ENCODE measurements at regions not wholly inside any gene's neighbourhood (a gene's known extent, or its start where the extent isn't known, plus 50 kb on each side); places are given as distances from the start of the nearest gene placed in this dataset.

DNA sequence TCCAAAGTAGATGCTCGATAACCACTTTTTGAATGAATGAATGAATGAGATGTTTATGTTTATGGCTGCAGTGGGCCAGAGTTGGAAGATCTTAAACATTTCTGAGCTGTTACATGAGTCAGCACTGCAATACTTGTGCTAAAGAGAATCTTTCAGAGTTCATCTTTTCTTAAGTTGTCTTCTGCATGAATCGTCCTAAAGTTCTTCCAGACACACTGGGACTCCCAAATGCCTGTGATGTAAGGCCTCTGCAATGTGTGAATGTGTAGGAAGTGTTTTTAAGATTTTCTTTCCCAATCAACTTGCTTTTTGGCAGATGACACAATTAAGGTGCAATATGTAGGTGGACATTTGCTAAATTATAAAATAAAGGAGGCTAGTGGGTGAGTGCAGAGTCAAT, 50.3 kb upstream of the TRIM9 start:
- no peaks in the 10 kb centered on the region for H3K27me3 Mint-ChIP-seq (ENCODE audit: insufficient read depth)
- no peak overlapping the region for H3K4me3 Mint-ChIP-seq
- no peak for DNase-seq (ENCODE audit: low spot score)
- no peaks in the 10 kb centered on the region for H3K36me3 Mint-ChIP-seq (ENCODE audit: low read depth)
- H3K4me1 Mint-ChIP-seq (ENCODE audit: low read depth): no peaks in the 10 kb centered on the region
- H3K9me3 Mint-ChIP-seq: peaks cover 3% of the 10 kb centered on the region
- intact Hi-C loops (cut with micrococcal nuclease): no loop called here
- H3K27ac Mint-ChIP-seq: no peak overlapping the region

- Mint-ChIP-seq H3K27me3 (ENCODE audit: insufficient read depth) (no peaks in the 10 kb centered on the region), H3K4me1 (ENCODE audit: low read depth) (no peaks in the 10 kb centered on the region), H3K27ac (no peak overlapping the region), H3K4me3 (no peak overlapping the region), H3K36me3 (ENCODE audit: low read depth) (no peaks in the 10 kb centered on the region), H3K9me3 (peaks cover 9% of the 10 kb centered on the region)
- intact Hi-C loops (cut with micrococcal nuclease): no loop called here
- DNase-seq (ENCODE audit: low spot score): no peak
Observed at GRCh38 chr14:51147183-51147582, 52.3 kb upstream of the TRIM9 start.

DNA sequence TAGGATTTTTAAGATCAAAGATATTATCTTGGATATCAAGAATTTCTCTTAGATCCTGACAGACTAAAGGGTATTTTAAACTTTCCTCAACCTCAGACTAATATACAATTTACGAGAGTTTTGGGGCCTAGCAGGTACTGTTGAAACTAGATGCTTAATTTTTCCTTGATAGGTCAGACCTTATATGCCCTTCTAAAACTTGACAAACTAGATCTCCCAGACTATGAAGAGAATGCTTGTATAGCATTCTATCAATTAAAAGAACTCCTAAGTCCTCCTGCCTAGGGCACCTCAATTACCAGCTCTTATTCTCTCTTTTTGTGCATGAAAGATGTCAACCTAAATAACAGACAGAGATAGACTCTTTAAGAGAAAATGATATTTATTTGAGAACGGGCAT, 60.4 kb upstream of the TRIM9 start:
- no peaks in the 10 kb centered on the region for H3K4me1 Mint-ChIP-seq (ENCODE audit: low read depth)
- no peak for DNase-seq (ENCODE audit: low spot score)
- H3K4me3 Mint-ChIP-seq: no peak overlapping the region
- H3K27me3 Mint-ChIP-seq (ENCODE audit: insufficient read depth): no peaks in the 10 kb centered on the region
- H3K9me3 Mint-ChIP-seq: peaks cover 5% of the 10 kb centered on the region
- intact Hi-C loops (cut with micrococcal nuclease): loop anchor here (10.0 kb wide), 1 partner anchor 619 kb away; no protein-coding TSS in a partner anchor
- H3K36me3 Mint-ChIP-seq (ENCODE audit: low read depth): no peaks in the 10 kb centered on the region
- no peak overlapping the region for H3K27ac Mint-ChIP-seq

GRCh38 chr14:51157012-51157411, 62.1 kb upstream of the TRIM9 start:
- H3K4me1 Mint-ChIP-seq (ENCODE audit: low read depth): no peaks in the 10 kb centered on the region
- H3K9me3 Mint-ChIP-seq: no peaks in the 10 kb centered on the region
- H3K36me3 Mint-ChIP-seq (ENCODE audit: low read depth): no peaks in the 10 kb centered on the region
- H3K27ac Mint-ChIP-seq: no peak overlapping the region
- no peak for DNase-seq (ENCODE audit: low spot score)
- intact Hi-C loops (cut with micrococcal nuclease): loop anchor here (1.0 to 10.0 kb wide), 2 partner anchors 63 to 618 kb away; no protein-coding TSS in a partner anchor
- no peak overlapping the region for H3K4me3 Mint-ChIP-seq
- H3K27me3 Mint-ChIP-seq (ENCODE audit: insufficient read depth): no peaks in the 10 kb centered on the region

GRCh38 chr14:51160871-51161270, 66.0 kb upstream of the TRIM9 start:
- intact Hi-C loops (cut with micrococcal nuclease): no loop called here
- H3K4me1 Mint-ChIP-seq (ENCODE audit: low read depth): no peaks in the 10 kb centered on the region

GRCh38 chr14:51165415-51165814, 70.5 kb upstream of the TRIM9 start:
- Mint-ChIP-seq H3K4me3 (no peak overlapping the region), H3K27ac (no peak overlapping the region), H3K4me1 (ENCODE audit: low read depth) (peaks cover 9% of the 10 kb centered on the region), H3K36me3 (ENCODE audit: low read depth) (no peaks in the 10 kb centered on the region), H3K27me3 (ENCODE audit: insufficient read depth) (no peaks in the 10 kb centered on the region), H3K9me3 (no peaks in the 10 kb centered on the region)
- no peak for DNase-seq (ENCODE audit: low spot score)
- intact Hi-C loops (cut with micrococcal nuclease): no loop called here

More at GRCh38 chr14:51160871-51161270, 66.0 kb upstream of the TRIM9 start:
- Mint-ChIP-seq H3K4me3 (no peak overlapping the region), H3K36me3 (ENCODE audit: low read depth) (no peaks in the 10 kb centered on the region), H3K27me3 (ENCODE audit: insufficient read depth) (no peaks in the 10 kb centered on the region), H3K9me3 (no peaks in the 10 kb centered on the region), H3K27ac (no peak overlapping the region)
- DNase-seq (ENCODE audit: low spot score): no peak

- Mint-ChIP-seq H3K9me3 (no peaks in the 10 kb centered on the region), H3K27ac (no peak overlapping the region), H3K27me3 (ENCODE audit: insufficient read depth) (no peaks in the 10 kb centered on the region), H3K4me3 (no peak overlapping the region), H3K4me1 (ENCODE audit: low read depth) (peaks cover 9% of the 10 kb centered on the region), H3K36me3 (ENCODE audit: low read depth) (no peaks in the 10 kb centered on the region)
- DNase-seq (ENCODE audit: low spot score): no peak
- intact Hi-C loops (cut with micrococcal nuclease): no loop called here
Observed at GRCh38 chr14:51167587-51168214, 72.3 kb upstream of the TMX1 start.

GRCh38 chr14:51168215-51168613, 71.8 kb upstream of the TMX1 start:
- no peak overlapping the region for H3K27ac Mint-ChIP-seq
- no peak for DNase-seq (ENCODE audit: low spot score)
- no peaks in the 10 kb centered on the region for H3K9me3 Mint-ChIP-seq
- H3K36me3 Mint-ChIP-seq (ENCODE audit: low read depth): no peaks in the 10 kb centered on the region
- no peak overlapping the region for H3K4me3 Mint-ChIP-seq
- H3K4me1 Mint-ChIP-seq (ENCODE audit: low read depth): peaks cover 9% of the 10 kb centered on the region
- no peaks in the 10 kb centered on the region for H3K27me3 Mint-ChIP-seq (ENCODE audit: insufficient read depth)
- intact Hi-C loops (cut with micrococcal nuclease): no loop called here

DNA sequence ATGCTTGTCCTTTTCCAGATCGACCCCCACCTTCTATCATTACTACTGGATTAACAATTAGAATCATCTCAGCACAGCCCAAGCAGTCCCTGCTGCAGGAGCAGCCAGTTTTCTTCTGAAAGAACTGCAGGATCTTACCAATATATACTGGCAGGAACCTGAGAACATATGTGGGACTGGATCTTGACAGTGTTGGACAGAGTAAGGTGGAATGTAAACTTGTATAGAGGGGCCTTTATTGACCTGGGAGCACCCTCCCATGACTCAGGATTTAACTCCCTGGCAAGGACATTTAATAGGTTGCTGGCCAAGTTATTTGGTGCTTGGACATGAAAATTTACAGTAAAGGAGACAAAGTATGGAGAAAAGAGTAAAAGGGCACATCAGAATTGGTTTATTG, 66.2 kb upstream of the TMX1 start:
- Mint-ChIP-seq H3K4me1 (ENCODE audit: low read depth) (no peaks in the 10 kb centered on the region), H3K4me3 (no peak overlapping the region), H3K27me3 (ENCODE audit: insufficient read depth) (peaks cover 8% of the 10 kb centered on the region), H3K36me3 (ENCODE audit: low read depth) (no peaks in the 10 kb centered on the region), H3K9me3 (no peaks in the 10 kb centered on the region), H3K27ac (no peak overlapping the region)
- no peak for DNase-seq (ENCODE audit: low spot score)
- intact Hi-C loops (cut with micrococcal nuclease): no loop called here

DNA sequence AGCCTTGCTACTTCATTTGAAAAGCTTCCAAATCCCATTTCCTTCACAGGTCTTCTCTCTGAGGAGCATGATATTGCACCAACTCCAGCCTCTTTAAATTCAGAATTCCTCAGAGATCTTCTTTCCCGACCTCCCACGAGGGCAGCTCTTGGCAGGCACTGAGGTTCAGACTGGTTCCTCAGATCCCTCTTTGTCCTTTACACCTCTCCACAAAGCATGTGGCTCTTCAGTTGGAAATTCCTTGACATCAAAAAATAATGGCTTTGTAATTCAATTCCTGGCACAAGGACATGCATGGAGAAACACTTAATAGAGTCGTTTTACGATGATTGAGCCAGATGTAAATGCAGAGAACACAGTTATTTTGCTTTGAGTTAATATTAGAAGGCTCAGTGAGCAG, 63.2 kb upstream of the TMX1 start:
- peaks cover 8% of the 10 kb centered on the region for H3K27me3 Mint-ChIP-seq (ENCODE audit: insufficient read depth)
- DNase-seq (ENCODE audit: low spot score): no peak
- H3K9me3 Mint-ChIP-seq: no peaks in the 10 kb centered on the region
- H3K4me3 Mint-ChIP-seq: no peak overlapping the region
- H3K36me3 Mint-ChIP-seq (ENCODE audit: low read depth): no peaks in the 10 kb centered on the region
- H3K27ac Mint-ChIP-seq: no peak overlapping the region
- intact Hi-C loops (cut with micrococcal nuclease): no loop called here
- no peaks in the 10 kb centered on the region for H3K4me1 Mint-ChIP-seq (ENCODE audit: low read depth)

- Mint-ChIP-seq H3K27ac (no peak overlapping the region), H3K36me3 (ENCODE audit: low read depth) (no peaks in the 10 kb centered on the region), H3K4me3 (no peak overlapping the region), H3K27me3 (ENCODE audit: insufficient read depth) (peaks cover 4% of the 10 kb centered on the region), H3K9me3 (no peaks in the 10 kb centered on the region), H3K4me1 (ENCODE audit: low read depth) (no peaks in the 10 kb centered on the region)
- intact Hi-C loops (cut with micrococcal nuclease): no loop called here
- no peak for DNase-seq (ENCODE audit: low spot score)
Observed at GRCh38 chr14:51180577-51180976, 59.5 kb upstream of the TMX1 start.

GRCh38 chr14:51182131-51182565, 57.9 kb upstream of the TMX1 start:
- Mint-ChIP-seq H3K4me3 (no peak overlapping the region), H3K36me3 (ENCODE audit: low read depth) (no peaks in the 10 kb centered on the region), H3K9me3 (no peaks in the 10 kb centered on the region), H3K27me3 (ENCODE audit: insufficient read depth) (no peaks in the 10 kb centered on the region), H3K4me1 (ENCODE audit: low read depth) (no peaks in the 10 kb centered on the region), H3K27ac (no peak overlapping the region)
- DNase-seq (ENCODE audit: low spot score): no peak
- intact Hi-C loops (cut with micrococcal nuclease): no loop called here

- no peaks in the 10 kb centered on the region for H3K4me1 Mint-ChIP-seq (ENCODE audit: low read depth)
- H3K36me3 Mint-ChIP-seq (ENCODE audit: low read depth): no peaks in the 10 kb centered on the region
- H3K27me3 Mint-ChIP-seq (ENCODE audit: insufficient read depth): no peaks in the 10 kb centered on the region
- no peaks in the 10 kb centered on the region for H3K9me3 Mint-ChIP-seq
- DNase-seq (ENCODE audit: low spot score): no peak
- intact Hi-C loops (cut with micrococcal nuclease): no loop called here
- H3K4me3 Mint-ChIP-seq: no peak overlapping the region
- no peak overlapping the region for H3K27ac Mint-ChIP-seq
Observed at GRCh38 chr14:51185180-51185579, 54.9 kb upstream of the TMX1 start.

- Mint-ChIP-seq H3K27me3 (ENCODE audit: insufficient read depth) (no peaks in the 10 kb centered on the region), H3K36me3 (ENCODE audit: low read depth) (no peaks in the 10 kb centered on the region), H3K9me3 (no peaks in the 10 kb centered on the region), H3K4me3 (no peak overlapping the region), H3K27ac (no peak overlapping the region), H3K4me1 (ENCODE audit: low read depth) (no peaks in the 10 kb centered on the region)
- no peak for DNase-seq (ENCODE audit: low spot score)
- intact Hi-C loops (cut with micrococcal nuclease): no loop called here
Observed at GRCh38 chr14:51185754-51186153, 54.3 kb upstream of the TMX1 start.
